22Rv1 (cell line): ENCODE measurements at regions not wholly inside any gene's neighbourhood (a gene's known extent, or its start where the extent isn't known, plus 50 kb on each side); places are given as distances from the start of the nearest gene placed in this dataset.

Source experiments
- CTCF ChIP-seq: fragments of 450-650 bp; IDR thresholded peaks from 2 replicates; pipeline ENCODE4 v1.5.1; 2017; ENCODE audit warnings: mild to moderate bottlenecking
- ZFX ChIP-seq: fragments of 450-650 bp; IDR thresholded peaks from 2 replicates; pipeline ENCODE4 v1.6.1; 2017; ENCODE audit warnings: antibody characterized with exemption, borderline replicate concordance

GRCh38 chr4:114527637-114528036 is 71.0 kb upstream of the UGT8 start:
- TF ChIP-seq CTCF (no peak), ZFX (no peak)
